CD14-positive monocyte (primary cell): ENCODE measurements at regions not wholly inside any gene's neighbourhood (a gene's known extent, or its start where the extent isn't known, plus 50 kb on each side); places are given as distances from the start of the nearest gene placed in this dataset.

Source experiments
- DNase-seq, 3 donors: peaks; one replicate each; pipeline ENCODE4 v3.0.0-alpha.2; 2011 to 2022
- H2AFZ ChIP-seq: 2 replicates; pipeline ENCODE4 v1.6.0; 2012; ENCODE audit warnings: mild to moderate bottlenecking, low read depth, low read length, inconsistent platforms; ENCODE audit not compliant: insufficient read depth, poor library complexity, severe bottlenecking
- H3K27ac ChIP-seq, 2 donors: 1 replicate in 1 of 2; 2 replicates in 1 of 2; pipeline ENCODE4 v1.5.1; 2012 to 2013; ENCODE audit warnings: low read length in 2 of 2, control low read depth in 1 of 2, inconsistent platforms in 1 of 2, low read depth in 1 of 2, mild to moderate bottlenecking in 1 of 2
- H3K27me3 ChIP-seq, 2 donors: one replicate each; pipeline versions ENCODE4 v1.6.0 to v1.6.1; 2011 to 2013; ENCODE audit warnings: low read length in 2 of 2; ENCODE audit not compliant: control insufficient read depth in 2 of 2, insufficient read depth in 2 of 2
- H3K36me3 ChIP-seq, 2 donors: replicated peaks in 1 of 2; 1 replicate in 1 of 2; 2 replicates in 1 of 2; pipeline versions ENCODE4 v1.5.1 to v1.6.1; 2012 to 2013; ENCODE audit warnings: low read length in 2 of 2, control low read depth in 1 of 2, inconsistent platforms in 1 of 2, mild to moderate bottlenecking in 1 of 2; ENCODE audit not compliant: insufficient read depth in 2 of 2, control insufficient read depth in 1 of 2
- H3K4me1 ChIP-seq, 2 donors: 1 replicate in 1 of 2; 2 replicates in 1 of 2; pipeline versions ENCODE4 v1.5.1 to v1.6.1; 2012 to 2013; ENCODE audit warnings: low read length in 2 of 2, control low read depth in 1 of 2, inconsistent platforms in 1 of 2, mild to moderate bottlenecking in 1 of 2, moderate library complexity in 1 of 2; ENCODE audit not compliant: insufficient read depth in 2 of 2, control insufficient read depth in 1 of 2
- H3K4me2 ChIP-seq: replicated peaks from 2 replicates; pipeline ENCODE3; 2012; ENCODE audit warnings: low read length, moderate library complexity, mild to moderate bottlenecking; ENCODE audit not compliant: poor library complexity, severe bottlenecking; ENCODE audit errors: extremely low read depth
- H3K4me3 ChIP-seq, 3 experiments: fragments of 200-600 bp in 1 of 3; sonication (generic) in 1 of 3; replicated peaks in 1 of 3; 1 replicate in 2 of 3; 2 replicates in 1 of 3; pipeline ENCODE4 v1.5.1; 2011 to 2013; ENCODE audit warnings: low read length in 3 of 3, mild to moderate bottlenecking in 3 of 3, control low read depth in 2 of 3, low read depth in 2 of 3, inconsistent platforms in 1 of 3, moderate library complexity in 1 of 3
- H3K79me2 ChIP-seq: 2 replicates; pipeline ENCODE4 v1.6.0; 2012; ENCODE audit warnings: mild to moderate bottlenecking, control low read depth, inconsistent platforms, low read length, moderate library complexity; ENCODE audit not compliant: insufficient read depth
- H3K9ac ChIP-seq: 2 replicates; pipeline ENCODE4 v1.6.0; 2017; ENCODE audit warnings: low read length, mild to moderate bottlenecking; ENCODE audit not compliant: insufficient read depth, poor library complexity, severe bottlenecking
- H3K9me3 ChIP-seq, 2 donors: replicated peaks in 1 of 2; 1 replicate in 1 of 2; 2 replicates in 1 of 2; pipeline versions ENCODE4 v1.5.1 to v1.6.1; 2012 to 2013; ENCODE audit warnings: low read length in 2 of 2, control low read depth in 1 of 2; ENCODE audit not compliant: control insufficient read depth in 1 of 2, insufficient read depth in 1 of 2
- H4K20me1 ChIP-seq: 2 replicates; pipeline ENCODE4 v1.6.0; 2012; ENCODE audit warnings: mild to moderate bottlenecking, low read length, control low read depth, moderate library complexity; ENCODE audit not compliant: insufficient read depth
- H3K27ac Mint-ChIP-seq, 7 donors: one replicate each; pipeline ENCODE4 v1.8.0; 2020; ENCODE audit warnings: mild to moderate bottlenecking in 7 of 7, mixed read lengths in 7 of 7, moderate library complexity in 6 of 7, inconsistent platforms in 2 of 7
- H3K27me3 Mint-ChIP-seq, 3 donors: one replicate each; pipeline ENCODE4 v1.8.0; 2021 to 2022; ENCODE audit warnings: low read depth in 3 of 3, mild to moderate bottlenecking in 3 of 3, mixed read lengths in 3 of 3, moderate library complexity in 3 of 3, inconsistent platforms in 1 of 3
- H3K36me3 Mint-ChIP-seq, 2 donors: one replicate each; pipeline ENCODE4 v1.8.0; 2020; ENCODE audit warnings: mixed read lengths in 2 of 2, inconsistent platforms in 1 of 2, mild to moderate bottlenecking in 1 of 2
- H3K4me1 Mint-ChIP-seq: one replicate; pipeline ENCODE4 v1.8.0; 2020; ENCODE audit warnings: mild to moderate bottlenecking, mixed read lengths
- H3K4me3 Mint-ChIP-seq, 2 donors: one replicate each; pipeline ENCODE4 v1.8.0; 2020; ENCODE audit warnings: mild to moderate bottlenecking in 2 of 2, mixed read lengths in 2 of 2, moderate library complexity in 1 of 2
- H3K9me3 Mint-ChIP-seq, 7 donors: one replicate each; pipeline ENCODE4 v1.8.0; 2020 to 2022; ENCODE audit warnings: mixed read lengths in 7 of 7, mild to moderate bottlenecking in 6 of 7, moderate library complexity in 6 of 7, inconsistent platforms in 2 of 7
- WGBS: methylation state at CpG from one replicate; pipeline ENCODE4 v1.1.5; 2013; ENCODE audit warnings: missing lambda C conversion rate; ENCODE audit not compliant: insufficient coverage; 5-methylcytosine and 5-hydroxymethylcytosine counted together
- intact Hi-C, 2 donors: fragments of 100-400 bp; cut with micrococcal nuclease; formaldehyde crosslinking; loops; one replicate each; pipeline versions ENCODE4 v1.15.0 to v1.15.1; 2023
- TF ChIP-seq, protein P1 (sequence below): fragments of 200-600 bp; IDR thresholded peaks from one replicate; pipeline ENCODE4 v1.8.0; 2022; ENCODE audit warnings: antibody characterized with exemption, mild to moderate bottlenecking

DNA sequence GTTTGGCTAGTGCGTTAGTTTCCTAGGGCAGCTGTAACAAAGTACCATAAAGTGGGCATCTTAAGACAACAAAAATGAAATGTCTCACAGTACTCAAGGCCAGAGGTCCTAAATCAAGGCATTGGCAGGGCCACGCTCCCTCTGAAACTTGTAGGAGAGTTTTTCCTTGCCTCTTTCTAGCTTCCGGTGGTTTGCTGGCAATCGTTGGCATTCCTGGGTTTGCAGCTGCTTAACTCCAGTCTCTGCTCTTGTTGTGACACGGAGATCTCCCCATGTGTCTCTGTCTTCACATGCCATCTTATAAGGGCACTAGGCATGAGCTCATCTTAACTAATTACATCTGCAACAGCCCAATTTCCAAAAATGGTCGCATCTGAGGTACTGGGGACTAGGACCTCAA lies 362.0 kb upstream of the BOD1L1 start:
- no peaks in the 10 kb centered on the region for H3K9me3 Mint-ChIP-seq

DNA sequence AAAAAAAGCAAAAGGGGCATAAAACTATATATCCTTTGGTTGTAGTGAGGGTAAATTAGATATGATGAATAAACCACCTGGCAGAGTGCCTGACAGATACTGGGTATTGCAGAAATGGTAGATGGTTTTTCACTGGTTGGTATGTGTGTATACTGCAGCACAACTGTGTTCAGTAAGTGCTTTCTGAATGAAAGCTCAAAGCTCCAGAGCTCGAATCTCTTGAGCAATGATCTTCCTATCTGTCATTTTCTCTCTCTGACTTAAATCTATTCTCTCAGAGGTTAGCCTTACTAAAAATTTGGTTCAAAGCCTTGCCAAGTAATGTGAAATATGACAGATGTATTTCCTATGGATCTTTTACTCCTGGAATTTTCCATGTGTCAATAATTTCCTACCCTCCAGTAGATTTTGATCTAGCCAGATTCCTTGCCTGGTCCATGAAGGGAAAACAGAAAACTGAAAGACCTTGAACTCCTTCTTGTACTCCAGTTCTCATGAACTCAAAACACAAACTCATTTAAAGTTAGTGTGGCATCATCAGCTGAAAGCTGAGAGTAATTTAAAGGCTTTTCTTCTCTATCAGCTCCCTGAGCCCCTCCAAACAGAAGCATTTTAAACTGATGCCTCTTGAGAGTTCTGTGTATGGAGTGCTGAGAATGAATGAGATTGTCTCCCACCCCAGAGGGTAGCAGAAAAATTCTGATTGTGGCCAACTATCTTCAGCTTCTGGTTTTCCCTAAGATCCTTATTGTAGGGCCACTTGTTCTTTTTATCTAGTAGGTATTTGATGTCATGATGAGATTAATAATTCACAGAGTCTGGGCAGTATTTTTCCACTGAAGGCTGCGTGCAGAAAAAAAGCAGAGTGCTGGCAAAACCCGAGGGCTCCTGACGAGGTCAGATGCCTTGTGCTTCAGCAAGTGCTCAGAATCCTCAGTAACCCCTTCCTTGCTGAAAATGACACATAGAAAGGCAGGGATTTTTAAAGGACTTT lies 363.4 kb upstream of the BOD1L1 start:
- H3K4me2 ChIP-seq: no peak overlapping the region
- no peak overlapping the region for H3K27ac ChIP-seq
- H3K36me3 ChIP-seq: no peaks in the 10 kb centered on the region
- WGBS: no CpG with 5 or more reads among the region's 4 CpGs
- peaks cover 0 to 1% (median 0%) of the 10 kb centered on the region in 3 donors for H3K27me3 Mint-ChIP-seq
- TF ChIP-seq, protein P1, sequence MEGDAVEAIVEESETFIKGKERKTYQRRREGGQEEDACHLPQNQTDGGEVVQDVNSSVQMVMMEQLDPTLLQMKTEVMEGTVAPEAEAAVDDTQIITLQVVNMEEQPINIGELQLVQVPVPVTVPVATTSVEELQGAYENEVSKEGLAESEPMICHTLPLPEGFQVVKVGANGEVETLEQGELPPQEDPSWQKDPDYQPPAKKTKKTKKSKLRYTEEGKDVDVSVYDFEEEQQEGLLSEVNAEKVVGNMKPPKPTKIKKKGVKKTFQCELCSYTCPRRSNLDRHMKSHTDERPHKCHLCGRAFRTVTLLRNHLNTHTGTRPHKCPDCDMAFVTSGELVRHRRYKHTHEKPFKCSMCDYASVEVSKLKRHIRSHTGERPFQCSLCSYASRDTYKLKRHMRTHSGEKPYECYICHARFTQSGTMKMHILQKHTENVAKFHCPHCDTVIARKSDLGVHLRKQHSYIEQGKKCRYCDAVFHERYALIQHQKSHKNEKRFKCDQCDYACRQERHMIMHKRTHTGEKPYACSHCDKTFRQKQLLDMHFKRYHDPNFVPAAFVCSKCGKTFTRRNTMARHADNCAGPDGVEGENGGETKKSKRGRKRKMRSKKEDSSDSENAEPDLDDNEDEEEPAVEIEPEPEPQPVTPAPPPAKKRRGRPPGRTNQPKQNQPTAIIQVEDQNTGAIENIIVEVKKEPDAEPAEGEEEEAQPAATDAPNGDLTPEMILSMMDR: no peak
- peaks cover 4% of the 10 kb centered on the region for H3K4me1 Mint-ChIP-seq
- H3K79me2 ChIP-seq: no peaks in the 10 kb centered on the region
- H3K9me3 ChIP-seq: no peaks in the 10 kb centered on the region
- H3K4me1 ChIP-seq: no peaks in the 10 kb centered on the region
- no peak for DNase-seq
- intact Hi-C loops: no loop called here
- no peak overlapping the region for H3K27ac Mint-ChIP-seq
- no peak overlapping the region for H2AFZ ChIP-seq
- H4K20me1 ChIP-seq: no peaks in the 10 kb centered on the region
- H3K4me3 Mint-ChIP-seq: no peak overlapping the region
- no peak overlapping the region for H3K9ac ChIP-seq
- H3K9me3 Mint-ChIP-seq: peaks cover 0 to 3% (median 0%) of the 10 kb centered on the region in 7 donors
- no peaks in the 10 kb centered on the region for H3K27me3 ChIP-seq
- no peak overlapping the region for H3K4me3 ChIP-seq
- H3K36me3 Mint-ChIP-seq: no peaks in the 10 kb centered on the region

More for the DNA sequence above, 362.0 kb upstream of the BOD1L1 start:
- Histone ChIP-seq H2AFZ (no peak overlapping the region), H3K27me3 (no peaks in the 10 kb centered on the region), H4K20me1 (no peaks in the 10 kb centered on the region), H3K4me2 (no peak overlapping the region), H3K27ac (no peak overlapping the region), H3K36me3 (no peaks in the 10 kb centered on the region), H3K4me3 (no peak overlapping the region), H3K4me1 (peaks cover 0 to 5% of the 10 kb centered on the region in 2 donors), H3K9me3 (no peaks in the 10 kb centered on the region), H3K9ac (no peak overlapping the region), H3K79me2 (no peaks in the 10 kb centered on the region)
- WGBS: 91% methylated on average over 4 of the region's 6 CpGs
- Mint-ChIP-seq H3K4me3 (no peak overlapping the region), H3K27me3 (peaks cover 0 to 1% (median 0%) of the 10 kb centered on the region in 3 donors), H3K4me1 (peaks cover 13% of the 10 kb centered on the region), H3K27ac (no peak overlapping the region), H3K36me3 (no peaks in the 10 kb centered on the region)
- no peak for DNase-seq
- TF ChIP-seq, protein P1: no peak
- intact Hi-C loops: no loop called here
